Glomerular endothelial cell (primary cell): ENCODE measurements at regions not wholly inside any gene's neighbourhood (a gene's known extent, or its start where the extent isn't known, plus 50 kb on each side); places are given as distances from the start of the nearest gene placed in this dataset.

Source experiments
- DNase-seq: peaks from one replicate; pipeline ENCODE4 v3.0.0-alpha.2; 2011; ENCODE audit warnings: low read depth, low spot score; ENCODE audit errors: extremely low read depth

DNA sequence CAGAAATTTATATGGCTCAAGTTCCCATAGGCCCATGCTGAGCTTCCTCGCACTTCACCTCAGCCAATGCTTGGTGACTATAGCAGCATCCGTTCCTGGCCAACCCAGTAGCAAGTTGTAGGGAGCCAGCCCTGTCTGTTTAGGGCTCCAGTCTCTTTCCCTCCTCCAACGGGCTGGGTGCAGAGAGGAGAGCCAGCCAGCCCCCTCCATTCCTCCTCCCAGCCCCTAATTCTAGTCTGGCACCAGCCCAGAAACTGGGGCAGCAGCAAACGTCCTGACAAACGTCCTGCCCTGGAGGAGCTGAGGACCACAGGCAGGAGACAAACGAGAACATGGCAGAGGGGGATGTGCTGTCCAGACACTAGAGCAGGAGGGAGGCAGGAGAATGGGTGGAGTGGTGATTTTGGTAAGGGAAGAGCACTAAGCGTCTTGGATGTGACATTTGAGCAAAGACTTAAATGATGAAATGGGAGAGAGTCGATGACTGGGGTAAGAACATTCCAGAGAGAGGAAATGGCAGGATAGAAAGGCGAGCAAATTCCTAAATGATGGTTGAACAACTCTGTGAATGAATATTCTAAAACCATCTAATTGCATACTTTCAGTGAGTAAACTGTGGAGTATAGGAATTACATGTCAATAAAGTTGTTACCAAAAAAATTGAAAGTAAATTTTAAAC, 222.5 kb upstream of the DAPK1 start:
- no peak for DNase-seq

DNA sequence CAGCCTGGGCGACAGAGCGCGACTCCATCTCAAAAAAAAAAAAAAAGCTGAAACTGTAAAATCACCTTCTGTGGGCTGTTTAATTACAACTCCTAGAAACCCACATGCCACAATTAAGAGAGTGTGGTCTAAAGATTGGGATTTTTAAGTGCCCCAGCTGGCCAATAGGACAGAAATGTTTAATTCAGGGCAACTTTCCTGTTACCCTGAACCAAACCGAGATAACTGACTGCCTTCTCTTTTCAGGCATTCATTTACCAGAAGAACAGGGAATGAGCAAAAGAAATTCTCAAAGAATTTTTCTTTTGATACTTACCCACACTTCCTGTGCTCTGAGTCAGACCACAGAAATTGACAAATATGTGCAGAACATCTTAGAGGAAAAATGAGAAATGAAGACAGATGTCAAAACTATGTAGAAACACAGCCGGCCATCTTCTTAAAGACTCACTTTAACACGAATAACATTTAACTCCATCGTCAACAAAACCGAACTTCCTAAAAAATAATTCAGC, 221.3 kb upstream of the DAPK1 start:
- DNase-seq, result no peak

DNA sequence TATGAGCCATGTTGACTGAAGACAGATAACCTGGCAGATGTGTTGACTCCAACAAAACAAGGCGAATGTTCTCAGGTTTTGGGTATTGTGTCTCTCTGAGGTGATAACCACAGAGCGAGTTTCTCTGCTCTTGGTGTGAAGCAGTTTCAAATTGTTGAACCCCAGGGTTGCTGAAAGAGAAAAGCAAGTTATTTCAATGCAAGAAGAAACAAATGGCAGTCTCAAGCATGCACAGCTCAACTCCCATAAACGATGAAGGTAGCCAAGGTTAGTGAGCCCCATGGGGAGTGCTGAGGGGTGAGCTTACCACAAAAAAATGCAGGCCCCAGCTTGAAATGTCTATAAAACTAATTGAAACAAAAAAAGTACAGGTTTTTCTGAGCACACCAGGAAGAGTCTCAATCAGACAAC, 220.8 kb upstream of the DAPK1 start:
- DNase-seq, result no peak

DNA sequence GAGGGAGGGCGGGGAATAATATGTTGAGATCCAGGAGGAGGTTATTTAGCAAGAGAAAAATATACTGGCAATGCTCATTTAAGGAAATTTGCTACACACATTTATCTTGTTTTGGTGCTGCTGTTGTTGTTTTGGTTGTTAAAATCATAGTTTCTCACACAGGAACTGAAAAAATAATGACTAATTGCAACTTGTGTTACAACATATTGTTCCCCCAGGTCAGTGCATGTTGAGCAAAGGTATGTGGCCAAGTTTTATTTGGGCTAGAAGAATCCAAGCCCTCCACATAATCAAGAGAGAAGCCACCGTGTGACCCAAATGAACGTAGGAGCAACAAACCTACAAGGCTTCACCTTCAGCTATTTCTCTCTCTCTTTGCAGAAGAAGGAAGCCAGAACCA, 220.3 kb upstream of the DAPK1 start:
- no peak for DNase-seq

DNA sequence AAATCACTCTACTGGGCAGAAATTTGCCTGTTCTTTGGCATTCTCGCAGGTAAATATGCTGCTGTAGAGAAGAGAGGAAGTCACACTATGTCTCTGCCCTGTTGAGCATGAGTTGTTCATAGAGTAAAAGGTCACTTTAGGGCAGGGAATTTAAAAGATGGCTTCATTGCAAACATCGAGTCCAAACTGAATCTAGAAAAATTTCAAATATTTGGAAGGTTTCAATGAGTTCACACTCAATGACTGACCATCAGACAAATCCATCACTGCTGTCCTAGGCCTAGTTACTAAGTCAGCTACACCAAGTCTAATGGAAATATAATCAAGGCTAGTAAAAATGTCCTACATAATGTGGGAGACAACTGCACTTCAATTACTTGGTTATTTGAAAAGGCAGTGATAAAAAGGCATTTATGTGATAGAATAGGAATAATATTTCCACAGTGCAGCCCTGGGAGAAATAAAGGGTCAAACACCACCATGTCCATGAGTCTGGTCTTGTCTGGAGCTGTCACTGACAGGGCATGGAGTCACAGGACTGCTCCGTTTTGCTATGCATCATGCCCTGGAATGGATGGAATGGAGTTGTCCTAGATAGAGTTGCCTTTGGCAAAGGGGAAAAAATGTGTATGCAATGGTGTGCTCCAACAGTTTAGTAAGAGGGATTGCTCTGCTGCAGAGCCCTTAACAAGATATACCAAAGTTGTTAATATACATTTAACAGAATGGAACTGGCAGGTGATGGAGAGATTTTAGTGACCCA, 218.5 kb upstream of the DAPK1 start:
- DNase-seq, result no peak

DNA sequence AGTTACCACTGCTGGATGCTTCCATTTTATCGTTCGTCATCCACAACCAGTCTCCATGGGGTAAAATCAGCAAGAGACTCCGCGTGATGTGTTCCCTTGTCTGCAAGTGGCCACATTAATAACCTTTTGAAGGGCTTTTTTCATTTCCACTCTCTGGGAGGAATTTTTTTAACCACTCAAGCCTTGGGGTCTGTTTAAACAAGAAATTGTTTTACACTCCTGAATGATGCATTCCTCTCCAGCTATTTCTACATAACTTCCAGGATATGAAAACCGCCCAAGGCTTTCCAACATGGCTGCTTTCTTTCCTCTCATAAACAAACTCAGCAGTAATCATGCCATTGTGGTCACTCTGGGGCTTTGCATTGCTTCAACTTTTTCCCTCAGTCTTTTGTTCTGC, 217.2 kb upstream of the DAPK1 start:
- DNase-seq, result no peak

DNA sequence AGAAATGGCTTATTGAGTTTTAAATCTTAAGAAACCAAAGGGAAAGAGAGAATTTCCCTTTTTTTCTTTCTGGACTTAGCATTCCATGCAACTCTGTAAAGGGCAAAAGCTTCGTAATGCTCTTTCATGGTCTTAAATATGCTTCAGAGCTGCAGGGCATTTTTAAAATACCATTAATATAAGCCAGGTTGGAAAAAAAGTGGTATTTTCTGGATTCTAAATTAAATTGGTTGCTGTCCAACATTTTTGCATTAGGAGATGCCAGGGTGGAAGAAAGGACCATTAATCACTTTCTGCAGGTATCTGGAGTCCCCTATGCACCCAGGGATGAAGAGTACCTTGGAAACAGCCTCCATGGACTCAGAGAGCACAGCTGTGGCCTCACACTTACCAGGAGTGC, 215.1 kb upstream of the DAPK1 start:
- DNase-seq, result no peak

DNA sequence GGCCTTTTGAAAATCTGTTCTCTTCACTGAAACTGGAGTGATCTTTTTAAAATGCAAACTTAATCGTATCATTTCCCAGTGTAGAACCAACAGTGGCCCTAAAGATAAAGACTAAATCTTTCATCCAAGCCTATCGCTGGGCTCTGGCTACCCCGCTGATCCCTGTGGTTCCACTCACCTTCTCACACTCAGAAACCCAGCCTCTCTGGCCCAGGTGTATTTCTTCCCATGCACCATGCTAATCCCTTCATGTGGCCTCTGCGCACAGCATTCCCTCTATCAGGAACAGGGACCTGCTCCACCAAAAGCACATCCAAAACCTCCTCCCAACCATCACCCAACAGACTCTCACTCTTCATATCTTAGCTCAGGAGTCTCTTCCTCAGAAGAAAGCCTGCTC, 214.1 kb upstream of the DAPK1 start:
- no peak for DNase-seq

DNA sequence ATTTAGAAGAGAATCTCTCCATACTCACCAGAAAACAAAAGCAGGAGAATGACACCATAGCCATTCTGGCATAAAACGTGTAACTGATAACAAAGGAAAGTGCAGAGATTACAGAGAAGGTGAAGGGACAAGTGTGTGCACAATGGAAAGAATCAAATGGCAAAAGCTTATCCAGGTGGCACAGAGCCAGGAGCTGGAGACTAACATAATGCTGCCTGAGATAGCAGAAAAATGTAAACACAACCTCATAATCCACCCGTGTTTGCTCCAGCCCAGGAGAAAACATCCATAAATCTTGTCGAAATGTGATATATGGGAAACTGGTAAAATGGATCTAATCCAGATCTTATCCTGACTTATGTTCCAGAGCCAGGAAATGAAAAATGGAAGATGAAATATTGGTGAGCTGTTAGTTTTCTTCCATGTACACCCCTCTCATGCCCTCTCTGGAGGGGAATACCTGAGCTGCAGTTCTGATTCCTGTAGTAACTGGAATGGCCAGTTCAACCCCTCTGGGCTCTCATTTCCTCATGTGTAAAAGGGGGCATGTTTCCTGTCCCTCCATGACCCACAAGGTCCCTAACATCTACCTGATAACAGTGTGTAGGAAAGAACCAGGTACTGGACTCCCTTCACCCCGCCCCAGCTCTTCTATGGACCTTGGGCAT, 212.3 kb upstream of the DAPK1 start:
- no peak for DNase-seq

DNA sequence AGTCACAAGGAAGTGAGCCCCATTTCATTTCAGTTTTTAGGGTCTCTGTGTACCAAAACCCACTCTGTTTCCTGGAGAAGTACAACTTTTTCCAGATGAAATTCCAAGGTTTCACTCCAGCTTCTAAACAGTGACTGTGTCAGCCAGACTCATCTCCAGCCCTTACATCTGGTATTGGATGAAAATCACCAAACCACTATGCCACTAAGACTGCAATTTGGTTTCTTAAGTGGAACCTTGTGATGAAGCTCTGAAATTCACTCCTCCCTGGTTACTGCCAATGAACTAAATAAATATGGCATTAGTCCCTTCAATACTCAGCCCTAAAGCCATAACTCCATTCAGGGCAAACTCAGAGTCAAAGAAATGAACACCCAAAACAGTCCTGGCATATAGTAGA, 211.2 kb upstream of the DAPK1 start:
- no peak for DNase-seq

DNA sequence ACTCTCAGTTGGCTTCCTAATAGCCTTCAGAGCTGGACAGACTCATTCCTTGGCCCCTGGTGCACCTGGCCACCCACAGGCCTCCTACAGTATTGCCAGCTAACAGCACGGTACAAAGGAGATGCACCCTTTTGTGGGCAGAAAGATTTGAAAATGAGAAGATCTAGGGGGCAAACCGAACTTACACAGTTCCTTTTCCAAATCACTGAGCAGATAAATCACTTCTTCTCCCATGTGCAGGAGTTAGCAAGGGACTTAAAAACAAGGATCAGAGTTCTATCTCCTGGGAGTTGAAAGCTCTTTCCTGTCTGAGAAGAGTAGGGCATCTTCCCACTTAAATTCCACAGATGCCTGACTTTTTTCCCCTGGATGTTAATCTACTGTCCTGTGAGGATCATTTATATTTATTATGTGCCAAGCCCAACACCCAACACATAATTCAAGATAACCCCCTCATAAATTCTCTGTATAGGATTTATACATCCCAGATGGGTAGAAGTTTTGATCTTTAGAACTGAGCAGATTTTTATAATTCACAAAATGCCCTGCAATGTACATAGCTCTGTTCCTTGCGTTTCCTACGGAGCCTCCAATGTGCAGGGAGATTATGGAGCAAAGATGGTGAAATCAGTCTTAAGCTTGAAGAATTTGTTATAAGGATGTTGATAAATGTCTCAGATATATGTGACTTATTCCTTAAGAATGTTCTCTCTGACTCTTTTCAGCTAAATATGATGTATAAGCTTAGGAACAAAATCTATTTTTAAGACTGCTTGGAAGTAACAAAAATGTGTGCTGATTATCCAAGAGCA, 207.2 kb upstream of the DAPK1 start:
- DNase-seq, result no peak

DNA sequence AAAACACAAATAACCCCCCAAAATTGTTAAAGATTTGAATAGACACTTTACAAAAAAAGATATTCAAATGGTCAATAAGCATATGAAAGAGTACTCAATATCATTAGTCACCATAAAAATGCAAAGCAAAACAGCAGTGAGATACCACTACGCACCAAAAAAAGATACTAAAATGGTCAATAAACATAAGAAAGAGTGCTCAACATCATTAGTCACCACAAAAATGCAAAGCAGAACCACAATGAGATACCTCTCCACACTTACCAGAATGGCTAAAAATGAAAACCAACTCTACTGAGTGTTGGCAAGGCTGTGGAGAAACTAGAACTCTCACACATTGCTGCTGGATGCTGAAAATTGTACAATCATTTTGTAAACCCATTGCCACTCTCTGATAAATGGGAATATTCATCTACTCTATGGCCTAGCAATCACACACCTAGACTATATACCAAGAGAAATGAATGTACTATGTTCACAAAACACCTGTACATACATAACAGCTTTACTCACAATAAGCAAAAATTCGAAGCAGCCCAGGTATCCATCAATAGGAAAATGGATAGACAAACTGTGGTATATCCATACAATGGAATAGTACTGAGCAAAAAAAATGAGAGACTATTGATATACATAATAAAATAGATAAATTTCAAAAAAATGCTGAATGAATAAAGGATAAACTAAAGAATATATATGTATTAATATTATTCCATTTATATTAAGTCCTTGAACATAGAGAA, 205.0 kb upstream of the DAPK1 start:
- DNase-seq, result no peak

DNA sequence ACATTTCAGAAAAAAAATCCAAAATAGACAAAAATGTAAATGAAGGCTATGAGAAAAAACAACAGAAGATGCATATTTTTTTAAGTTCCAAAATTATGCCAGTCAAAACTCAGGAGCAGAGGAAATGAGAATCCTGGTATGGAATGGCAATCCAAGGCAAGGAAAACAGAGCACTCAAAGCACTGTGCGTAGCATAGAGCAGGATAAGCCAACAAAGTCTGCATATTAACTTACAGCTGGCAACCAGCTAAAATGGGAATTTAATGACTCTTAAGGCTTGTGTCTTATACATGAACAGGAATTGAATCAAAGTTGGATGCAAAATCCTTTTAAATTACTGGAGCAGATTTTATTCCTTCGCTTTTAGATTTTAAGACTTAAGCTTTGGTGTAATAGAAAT, 203.5 kb upstream of the DAPK1 start:
- DNase-seq, result no peak

DNA sequence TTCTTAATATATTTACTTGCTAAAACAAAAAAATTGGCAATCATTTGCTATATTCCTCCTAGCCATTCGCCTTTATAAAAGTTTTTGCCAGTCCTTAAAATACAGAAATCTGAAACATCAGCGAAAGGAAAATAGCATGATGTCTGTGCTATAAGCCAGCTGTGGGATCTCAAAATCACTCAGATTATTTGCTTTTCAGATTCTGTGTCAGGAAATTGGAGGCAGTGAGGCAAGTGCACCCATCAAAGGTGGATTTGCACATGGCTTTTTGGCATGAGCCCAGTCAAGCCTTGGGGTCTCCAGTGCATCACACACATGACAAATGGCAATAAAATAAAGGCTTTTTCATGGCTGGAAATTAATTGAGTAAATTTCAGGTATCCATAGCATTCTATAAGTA, 196.8 kb upstream of the DAPK1 start:
- no peak for DNase-seq

DNA sequence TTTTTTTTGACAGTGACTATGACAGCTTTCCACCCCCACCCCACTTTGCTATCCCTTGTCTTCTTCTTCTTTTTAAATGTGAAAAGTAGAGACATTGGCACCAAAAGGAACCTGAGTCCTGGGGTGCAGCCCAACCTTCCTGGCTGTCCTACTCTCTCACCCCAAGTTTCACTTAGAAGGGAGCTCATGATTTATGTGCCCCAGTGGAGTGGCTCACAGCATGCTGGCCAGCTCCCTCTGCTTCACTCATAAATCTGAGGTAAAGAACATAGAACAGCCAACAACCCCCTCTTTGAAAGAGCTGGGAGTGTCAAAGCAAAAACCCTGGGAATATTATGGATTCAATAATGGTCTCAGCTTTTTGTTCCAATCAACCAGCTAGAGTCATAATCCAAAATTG, 196.3 kb upstream of the DAPK1 start:
- DNase-seq, result no peak

DNA sequence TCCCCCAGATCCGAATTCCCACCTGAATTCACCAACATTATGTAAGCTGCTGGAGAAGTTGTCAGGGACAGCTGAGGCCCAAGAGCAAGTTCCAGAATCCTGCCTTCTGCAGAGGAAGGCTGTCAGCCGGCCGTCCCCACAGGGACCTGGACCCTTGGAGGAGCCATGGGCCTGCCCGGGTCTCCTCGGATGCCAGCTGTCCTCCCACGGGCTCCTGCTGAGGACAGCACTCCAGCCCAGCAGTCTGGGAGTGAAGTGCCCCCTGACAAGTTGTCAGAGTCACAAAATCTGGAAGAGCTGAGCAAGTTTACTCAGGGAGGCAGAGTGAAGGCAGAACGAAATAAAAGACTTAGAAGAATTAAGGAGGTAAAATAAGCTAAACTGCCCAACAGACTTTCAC, 192.5 kb upstream of the DAPK1 start:
- DNase-seq, result no peak

DNA sequence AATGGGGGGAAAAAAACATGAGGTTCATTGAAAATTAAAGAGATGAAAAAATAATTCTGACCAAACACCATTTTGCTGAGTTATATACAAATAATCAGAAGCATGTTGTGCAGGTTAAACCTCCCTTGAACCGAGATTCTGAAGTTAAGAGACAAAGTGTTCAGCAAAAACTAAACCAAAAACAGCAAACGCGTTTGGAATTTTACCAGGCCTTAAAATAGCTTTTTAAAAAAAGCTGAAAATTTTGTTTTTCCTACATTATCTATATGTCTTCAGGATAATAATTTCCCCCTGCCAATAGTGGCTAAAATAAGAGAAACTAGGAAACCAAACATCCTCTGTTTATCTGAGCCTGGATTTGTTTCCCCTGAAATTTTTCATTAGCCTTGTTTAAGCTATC, 191.7 kb upstream of the DAPK1 start:
- no peak for DNase-seq

DNA sequence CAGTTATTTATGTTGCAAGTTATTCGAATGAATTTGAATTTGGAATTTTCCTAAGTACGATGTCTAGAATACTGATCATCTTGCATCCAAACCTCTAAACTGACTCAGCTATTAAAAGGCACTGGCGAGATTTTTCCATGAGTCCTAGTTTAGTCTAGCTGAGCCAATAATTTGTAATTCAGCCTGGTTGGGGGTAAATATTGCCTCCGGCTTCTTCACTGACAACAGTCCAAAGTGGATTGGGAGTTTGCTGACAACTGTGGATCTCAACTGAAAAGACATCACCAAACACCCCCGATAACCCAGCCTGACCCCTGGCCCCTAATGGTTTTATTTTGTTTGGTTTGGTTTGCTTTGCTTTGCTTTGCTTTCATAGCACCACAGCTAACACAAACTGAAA, 189.8 kb upstream of the DAPK1 start:
- no peak for DNase-seq

DNA sequence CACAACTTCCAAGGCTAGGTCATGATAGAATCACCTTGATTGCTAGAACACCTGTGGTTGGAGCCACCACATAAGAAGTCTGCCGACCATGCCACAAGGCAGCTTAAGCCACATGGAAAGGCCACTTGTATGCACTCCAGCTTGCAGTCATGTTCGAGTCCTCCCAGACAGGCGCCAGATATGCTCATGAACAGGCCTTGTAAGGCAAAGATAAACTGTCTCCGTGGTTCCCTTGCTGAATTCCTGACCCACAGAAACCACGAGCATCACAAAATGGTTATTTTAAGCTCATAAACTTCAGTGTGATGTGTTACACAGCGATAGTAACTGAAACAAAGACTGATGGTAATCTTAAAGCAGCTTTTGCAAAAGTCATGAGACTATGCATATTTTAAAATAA, 188.4 kb upstream of the DAPK1 start:
- DNase-seq, result no peak

DNA sequence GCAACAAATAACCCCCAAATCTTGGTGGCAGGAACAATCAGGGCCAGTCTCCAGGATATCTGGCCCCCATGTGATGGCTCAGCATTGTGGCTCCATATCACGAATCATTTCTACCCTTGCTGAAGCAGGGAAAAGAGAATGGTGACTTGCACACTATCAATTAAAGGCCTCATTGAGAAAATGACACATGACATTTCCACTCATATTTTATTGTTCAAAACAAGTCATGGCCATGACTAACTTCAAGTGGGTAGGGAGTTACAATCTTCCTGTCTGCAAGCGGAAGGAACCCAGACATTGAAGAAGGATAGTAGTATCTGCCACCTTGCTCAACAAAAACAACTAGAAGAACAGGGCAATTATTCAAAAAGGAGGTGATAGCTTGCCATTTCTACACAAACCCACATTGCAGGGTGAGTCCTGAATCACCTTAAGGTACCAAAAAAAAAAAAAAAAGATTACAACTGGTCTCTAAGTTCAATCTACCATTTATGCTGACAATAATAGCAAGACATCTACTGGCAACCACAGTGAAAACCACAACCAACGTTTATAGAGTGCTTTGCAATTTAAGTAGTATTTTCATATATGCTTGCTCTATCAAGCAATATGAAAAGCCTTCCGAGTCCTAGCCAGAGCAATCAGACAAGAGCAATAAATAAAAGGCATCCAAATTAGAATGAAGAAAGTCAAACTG, 186.7 kb upstream of the DAPK1 start:
- no peak for DNase-seq
